COLO668 (cell line): ENCODE measurements at regions not wholly inside any gene's neighbourhood (a gene's known extent, or its start where the extent isn't known, plus 50 kb on each side); places are given as distances from the start of the nearest gene placed in this dataset.

Experiments
- DNase-seq: peaks from one replicate; lab custom pipeline; 2025; ENCODE audit not compliant: unreplicated experiment; lab: John Stamatoyannopoulos, UW

DNA sequence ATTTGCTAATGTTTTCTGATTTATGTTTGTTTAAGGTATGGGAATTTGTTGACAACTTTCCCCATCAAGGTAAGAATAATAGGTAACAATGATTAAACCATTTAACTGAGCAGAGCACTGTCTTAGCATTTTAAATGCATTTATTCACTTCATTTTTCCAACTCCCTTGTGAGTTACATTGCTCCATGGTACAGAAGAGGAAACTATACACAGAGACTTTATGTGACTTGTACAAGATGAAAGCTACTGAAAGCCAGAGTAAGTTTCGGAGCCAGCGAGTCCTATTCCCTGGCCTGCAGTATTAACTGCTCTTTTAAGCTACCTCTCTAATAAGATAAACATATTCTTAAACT is 708.8 kb downstream of the HDGFL1 start:
- DNase-seq = no peak

DNA sequence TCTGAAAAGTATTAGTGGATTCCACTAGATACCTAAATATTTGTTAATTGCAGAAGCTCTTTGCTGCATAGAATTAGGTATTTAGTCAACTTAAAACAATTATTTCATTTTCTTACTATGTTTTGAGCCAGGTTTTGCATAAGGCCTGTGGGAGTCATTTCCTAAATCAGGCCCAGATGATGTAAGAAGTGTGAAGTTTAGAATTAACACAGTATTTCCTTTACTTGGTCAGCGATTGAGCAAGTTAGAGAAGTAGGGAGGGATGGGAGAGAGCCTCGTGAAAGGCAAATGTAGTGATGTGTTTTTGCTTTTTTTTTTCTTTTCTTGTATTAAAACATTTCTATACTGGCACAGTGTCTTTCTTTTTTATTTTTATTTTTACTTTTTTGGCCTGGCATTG is 711.1 kb downstream of the HDGFL1 start:
- DNase-seq = no peak

DNA sequence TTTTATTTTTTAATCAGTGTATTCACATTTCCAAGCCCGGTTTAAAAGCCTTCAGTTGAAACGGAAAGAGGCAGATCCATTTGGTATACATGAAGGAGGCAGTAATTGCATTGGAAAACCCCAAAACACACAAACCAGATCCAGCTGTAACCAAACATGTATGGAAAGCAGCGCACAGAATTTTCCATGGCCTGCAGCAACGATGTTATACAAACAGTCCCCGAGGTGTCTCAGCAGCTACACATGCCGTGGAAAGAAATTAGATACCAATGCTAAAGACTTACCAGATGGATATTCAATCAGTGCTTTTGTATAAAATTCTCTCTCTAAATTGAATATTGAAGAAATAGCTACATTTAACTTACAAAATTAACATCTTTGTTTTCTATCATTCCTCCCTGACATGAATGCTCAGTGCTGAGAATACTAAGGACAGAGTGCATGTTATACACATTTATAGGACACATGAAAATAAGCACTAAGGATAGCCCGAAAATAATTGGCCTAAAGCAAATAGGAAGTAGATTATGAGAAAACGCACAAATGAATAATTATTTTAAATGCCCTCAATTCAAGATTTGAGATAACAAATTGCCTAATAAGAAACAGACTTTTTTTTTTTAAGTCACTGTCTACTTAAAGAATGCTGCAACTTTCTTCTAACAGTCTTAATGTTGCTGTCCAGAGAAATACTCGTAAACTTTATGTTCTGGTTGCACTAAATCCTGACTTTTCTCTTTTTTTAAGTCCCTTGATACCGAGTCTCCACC is 713.1 kb downstream of the HDGFL1 start:
- DNase-seq = no peak

DNA sequence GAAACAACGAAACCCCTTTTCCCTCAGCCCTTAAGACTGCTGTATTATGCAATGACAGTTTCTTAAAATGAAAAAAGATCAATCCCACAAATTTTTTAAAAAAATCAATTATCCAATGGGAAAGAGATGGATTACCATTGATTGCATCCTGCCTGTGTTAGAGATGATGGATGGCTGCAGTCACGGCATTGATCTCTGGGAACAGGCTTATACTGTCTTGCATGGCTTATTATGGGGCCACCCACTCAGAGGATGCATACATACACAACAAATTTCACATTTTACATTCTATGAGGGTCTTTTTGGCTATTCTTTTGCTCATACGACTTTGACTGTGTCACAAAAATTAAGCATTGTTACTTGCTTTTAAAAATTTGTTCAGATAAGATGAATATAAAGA is 724.3 kb downstream of the HDGFL1 start:
- no peak for DNase-seq

DNA sequence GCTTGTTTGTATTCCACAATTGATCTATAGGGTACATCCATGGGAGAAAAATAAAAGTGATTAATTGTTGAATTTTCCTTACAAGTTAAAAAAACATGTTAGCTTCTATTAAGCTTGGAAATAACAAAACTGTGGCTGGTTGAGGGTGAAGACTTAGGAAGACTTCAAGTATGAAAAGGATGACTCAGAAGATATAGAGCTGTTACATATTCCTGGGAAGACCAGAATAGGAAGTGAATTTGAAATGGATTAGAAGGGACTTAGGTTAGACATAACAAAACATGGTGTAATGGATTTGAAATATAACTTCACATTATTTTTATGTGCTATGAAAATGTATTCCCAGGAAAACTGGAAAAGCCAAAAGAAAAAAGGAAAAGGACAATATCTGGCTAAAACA is 732.2 kb downstream of the HDGFL1 start:
- DNase-seq = no peak

DNA sequence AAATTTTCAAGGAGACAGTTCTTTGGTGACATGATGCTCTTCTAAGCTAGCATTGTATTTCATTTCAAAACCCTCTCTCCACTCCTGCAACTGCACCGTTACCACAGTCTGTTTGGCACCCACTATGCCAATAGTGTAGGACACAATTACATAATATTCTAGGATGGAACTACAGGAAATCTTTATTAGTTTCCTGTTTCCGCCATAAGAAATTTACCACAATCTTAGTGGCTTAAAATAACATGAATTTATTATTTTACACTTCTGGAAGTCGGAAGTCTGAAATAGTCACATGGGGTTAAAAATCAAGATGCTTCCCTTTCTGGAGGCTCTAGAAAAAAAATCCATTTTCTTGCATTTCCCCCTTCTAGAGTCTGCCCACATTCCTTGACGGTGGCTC is 733.1 kb downstream of the HDGFL1 start:
- no peak for DNase-seq

DNA sequence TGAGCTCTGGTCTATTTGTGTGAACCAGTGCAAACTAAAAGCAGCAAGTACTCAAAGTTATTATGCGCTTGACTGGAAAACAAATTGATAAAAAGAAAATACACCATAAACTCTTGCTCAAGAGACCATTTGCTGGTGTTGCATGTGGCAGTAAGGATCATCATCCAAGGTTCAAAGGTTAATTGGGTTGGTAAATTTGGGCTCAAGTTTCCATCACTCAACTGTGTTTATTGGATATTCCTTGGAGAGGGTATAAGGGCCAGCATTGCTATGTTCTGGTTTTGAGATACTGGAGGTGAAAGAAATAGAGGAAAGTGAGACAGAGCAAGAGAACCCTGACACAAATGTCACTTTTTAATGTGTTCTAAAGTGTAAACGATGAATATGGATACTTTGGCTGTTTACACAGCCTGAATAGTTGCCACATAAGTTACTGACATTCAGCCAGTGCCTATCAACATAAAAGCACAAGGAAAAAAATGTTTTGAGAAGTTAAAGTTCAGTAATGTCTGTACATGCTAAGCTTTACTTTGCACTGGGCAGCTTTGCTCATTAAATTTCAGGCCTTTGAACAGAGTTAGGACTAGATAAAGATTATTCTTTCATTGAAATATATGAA is 736.1 kb downstream of the HDGFL1 start:
- DNase-seq = no peak

DNA sequence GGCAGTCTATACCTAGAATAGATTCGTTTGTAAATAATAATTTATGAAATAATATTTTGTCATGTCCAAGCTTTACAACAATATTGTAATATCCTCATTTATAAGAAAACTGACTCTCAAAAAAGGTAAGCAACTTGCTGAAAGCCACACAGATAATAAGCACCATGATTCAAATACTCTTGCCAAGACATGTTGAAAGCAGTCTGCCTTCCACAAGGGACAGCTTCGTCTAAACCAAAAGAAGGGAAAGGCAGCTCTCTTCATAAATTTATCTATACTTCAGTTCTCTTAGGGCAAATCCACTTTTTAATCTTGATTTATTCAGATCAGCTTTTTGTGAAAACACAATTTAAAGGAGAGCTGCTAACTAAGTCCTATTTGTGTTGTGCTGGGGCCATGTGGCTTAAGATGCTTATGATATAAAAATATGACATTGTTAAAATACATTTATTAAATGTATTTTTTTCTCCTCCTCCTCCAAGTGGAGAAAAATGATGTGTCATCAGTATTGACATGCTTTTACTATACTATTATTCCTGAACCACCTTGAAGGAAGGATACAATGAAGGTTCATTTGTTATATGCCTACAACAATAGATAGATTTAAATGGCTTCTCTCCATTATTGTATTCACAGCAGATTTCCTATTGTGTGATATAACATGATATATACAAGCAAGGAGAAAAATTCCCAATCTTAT is 737.0 kb downstream of the HDGFL1 start:
- no peak for DNase-seq

DNA sequence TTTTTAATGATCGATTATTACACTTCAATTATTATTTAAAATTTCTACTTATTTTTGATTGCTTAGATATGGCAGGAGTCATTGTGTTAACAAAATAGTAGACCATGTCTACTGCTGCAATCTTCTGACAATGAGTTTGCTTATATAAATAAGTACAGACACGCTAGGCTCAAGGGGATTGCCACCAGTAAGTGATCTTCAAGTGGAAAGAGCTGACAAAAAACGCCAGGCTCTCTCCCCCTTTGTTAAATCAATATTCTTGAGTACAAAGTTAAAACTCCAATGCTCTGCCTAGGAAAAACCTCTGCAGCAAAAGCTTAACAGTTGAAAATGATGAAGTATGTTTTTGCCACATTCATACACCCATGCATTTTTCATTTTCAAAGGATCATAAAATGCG is 738.1 kb downstream of the HDGFL1 start:
- DNase-seq = no peak

DNA sequence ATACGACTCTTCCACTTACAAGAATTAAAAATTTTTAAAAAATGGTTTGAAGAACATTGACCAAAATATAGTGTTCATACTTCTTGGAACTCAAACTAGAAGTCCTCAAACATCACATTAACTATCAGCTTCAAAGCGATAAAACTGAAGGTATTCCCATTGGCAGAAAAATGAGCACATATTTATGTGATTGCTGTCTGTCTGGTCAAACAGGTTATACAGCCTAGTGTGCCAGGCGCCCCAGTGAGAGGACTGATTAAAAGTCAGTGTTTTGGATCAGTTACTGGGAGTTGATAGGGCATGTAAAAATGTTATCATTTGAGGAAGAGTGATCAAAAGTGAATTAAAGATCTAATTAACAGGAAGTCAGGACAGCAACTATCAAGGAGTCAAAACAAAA is 738.8 kb downstream of the HDGFL1 start:
- DNase-seq = no peak

DNA sequence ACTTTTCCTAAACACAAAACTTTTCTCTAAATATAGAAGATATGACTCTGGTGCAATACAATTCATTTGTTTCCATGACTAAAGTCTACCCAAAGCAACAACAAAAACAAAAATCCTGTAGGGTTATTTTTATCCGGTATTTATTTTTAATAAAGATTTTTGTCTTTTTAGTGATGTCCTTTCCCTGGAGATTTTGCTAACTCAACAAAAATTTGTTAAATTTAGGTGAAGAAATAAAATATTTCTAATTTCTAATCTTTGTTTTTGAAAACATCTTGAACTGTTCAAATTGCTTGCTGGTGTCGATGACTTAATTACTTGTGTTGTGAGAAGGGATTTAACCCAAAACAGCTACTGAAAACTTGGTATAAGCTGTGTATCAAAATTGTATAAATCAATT is 741.8 kb downstream of the HDGFL1 start:
- DNase-seq = no peak

DNA sequence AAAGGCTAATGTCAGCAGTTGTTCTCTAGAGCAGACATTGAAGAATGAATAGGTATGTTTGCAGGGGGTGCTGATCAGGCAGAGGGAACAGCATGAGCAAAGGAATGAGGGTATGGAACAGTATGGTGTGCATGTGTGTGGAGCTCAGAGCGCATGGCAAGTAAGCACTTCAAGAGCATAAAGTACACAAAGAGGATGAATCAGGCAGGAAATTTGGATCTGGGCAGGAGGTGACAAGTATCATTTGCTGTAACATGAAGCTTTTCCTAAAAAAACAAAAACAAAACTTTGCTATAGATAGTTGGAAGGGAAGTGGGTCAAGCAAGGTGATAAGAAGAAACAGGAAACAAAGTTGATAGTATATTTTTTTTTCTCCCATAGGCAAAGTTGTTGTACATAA is 746.8 kb downstream of the HDGFL1 start:
- no peak for DNase-seq

DNA sequence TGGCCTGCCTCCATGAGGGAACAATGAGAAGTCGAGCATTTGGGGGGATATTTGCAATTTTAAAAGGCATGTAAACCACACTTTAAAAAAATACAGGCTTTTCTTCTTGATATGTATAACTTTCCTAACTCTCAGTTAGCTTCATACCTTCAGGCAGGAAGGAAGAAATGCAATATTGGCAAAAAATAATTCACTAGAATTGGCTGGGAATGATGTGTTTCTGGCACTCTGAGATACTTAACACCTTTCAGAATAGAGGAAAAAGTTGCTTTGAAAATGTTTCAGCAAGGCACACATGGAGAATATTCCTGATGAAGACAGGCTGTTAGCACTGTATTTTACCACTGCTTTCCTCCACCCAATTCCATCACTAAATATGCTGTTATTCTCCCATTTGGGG is 747.6 kb downstream of the HDGFL1 start:
- DNase-seq = no peak

DNA sequence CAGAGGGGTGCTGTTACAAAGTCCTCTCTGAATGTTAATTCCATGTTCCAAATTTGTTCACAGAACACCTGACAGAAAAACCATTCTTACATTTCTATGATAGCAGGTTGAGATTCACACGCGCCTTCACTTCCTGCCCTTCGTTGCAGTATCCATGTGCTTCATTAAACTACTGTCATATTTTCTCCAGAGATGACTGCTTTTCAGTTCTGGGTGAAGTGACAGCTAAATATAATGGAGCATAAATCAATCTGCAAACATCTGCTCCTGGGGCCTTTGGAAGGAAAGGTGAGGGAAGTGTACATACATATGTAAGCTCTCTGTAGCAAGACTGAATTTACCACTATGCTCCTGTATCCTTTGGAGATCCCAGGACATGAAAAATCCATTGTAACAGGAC is 750.2 kb downstream of the HDGFL1 start:
- no peak for DNase-seq

DNA sequence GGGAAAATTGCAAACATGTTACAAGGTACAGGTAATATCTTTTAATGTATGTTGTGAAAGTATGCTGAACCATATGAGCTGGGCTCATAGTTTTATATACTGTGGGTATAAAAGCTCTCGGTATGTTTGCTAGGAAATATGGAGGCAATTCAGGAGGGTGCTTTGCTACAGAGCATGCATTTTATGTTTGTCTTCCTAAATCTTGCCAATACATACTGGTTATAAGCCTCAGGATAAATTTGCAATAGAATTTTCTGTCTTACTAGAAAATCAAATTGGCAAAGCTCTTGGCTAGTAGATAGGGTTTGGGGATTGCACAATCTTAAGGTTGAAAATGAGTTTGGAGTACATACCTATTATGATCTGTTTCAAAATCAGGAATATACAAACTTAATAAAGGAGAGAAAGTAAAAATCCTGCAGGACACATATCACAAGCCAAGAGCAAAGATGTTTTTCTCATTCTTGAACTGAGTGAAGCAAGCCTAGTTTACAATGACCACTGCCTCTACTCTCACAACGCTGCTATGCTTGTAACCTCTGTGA is 751.2 kb downstream of the HDGFL1 start:
- no peak for DNase-seq

DNA sequence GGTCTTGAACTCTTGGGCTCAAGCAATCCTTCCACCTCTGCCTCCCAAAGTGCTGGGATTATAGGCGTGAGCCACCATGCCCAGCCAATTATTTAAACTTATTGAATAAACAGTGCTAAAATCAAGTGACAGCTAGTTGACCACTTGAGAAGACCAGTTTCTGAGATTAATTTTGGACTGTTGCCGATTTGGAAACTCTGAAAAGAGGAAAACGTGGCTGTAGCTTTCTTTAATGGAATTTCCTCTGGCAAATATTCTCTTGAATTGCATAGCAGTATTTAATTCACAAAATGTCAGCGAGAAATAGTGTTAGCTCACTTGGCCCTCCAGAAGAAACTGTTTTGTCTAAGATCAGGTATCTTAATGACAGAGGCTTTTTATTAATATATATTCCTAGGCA is 754.5 kb downstream of the HDGFL1 start:
- no peak for DNase-seq

DNA sequence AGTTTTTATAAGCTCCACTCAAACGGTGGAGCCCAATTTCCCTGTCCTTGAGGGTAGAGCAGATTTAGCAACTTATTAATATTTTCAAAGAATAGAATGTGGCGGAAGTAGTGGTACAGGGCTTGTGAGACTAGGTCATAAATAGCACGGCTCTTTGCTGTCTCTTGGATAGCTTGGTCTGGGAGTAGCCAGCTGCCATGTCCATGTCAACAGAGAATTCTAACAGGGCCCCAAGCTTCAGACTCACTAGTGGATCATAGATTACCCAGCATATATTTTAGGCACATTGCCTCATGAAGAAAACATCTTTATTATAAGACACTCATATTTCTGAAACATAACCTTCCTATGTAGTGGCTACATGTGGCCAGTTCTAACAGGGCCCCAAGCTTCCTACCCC is 755.7 kb downstream of the HDGFL1 start:
- no peak for DNase-seq

DNA sequence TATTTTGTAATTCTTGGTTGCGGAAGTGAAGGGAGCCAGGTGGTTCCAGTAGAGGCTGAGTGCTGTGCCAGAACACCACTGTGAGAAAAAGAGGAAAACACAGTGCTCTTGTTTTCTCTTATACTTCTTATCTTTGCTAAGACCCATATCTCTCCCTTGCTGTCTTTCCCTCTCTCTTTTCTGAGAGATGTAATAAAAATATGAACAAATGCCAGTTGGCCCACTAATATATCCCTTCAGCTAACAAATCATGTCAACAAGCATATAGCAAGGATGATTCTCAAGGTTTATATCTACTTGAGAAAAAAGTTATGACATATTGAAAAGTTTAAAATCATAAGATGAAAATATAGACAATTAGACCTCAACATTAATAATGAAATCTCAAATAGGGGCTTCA is 758.3 kb downstream of the HDGFL1 start:
- DNase-seq = no peak

DNA sequence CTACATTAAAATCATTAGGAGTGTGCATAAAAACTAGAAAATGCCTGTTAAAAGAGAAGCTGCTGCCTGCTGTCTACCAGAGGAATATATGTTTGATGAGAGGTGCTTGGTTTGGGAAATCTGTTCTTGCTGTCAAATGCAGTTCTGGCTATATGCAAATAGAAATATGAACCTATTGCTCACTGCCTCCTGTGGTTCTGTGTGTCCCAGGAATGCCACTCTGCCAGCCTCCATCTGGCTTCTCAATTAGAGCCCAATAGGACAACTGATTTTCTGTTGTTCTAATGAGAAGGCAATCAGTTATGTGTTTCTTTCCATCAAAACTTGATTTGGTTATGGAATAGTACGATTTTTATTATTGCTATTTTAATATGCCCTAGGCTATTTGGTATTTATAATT is 759.7 kb downstream of the HDGFL1 start:
- DNase-seq = no peak

DNA sequence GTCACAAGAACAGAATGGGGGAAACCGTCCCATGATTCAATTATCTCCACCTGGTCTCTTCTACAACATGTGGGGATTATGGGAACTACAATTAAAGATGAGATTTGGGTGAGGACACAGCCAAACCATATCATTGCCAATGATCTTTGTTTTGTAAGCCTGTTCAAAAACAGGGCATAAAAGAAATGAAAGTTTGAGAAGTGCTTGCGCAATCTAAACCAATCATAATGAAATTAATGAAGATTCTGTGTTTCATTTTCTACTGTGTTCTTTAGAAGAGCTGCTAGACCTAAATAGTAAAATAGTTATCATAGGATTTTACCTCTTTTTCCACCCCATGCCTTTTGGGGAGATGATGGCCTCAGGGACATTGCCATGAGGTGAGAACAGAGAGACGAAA is 761.3 kb downstream of the HDGFL1 start:
- DNase-seq = no peak

DNA sequence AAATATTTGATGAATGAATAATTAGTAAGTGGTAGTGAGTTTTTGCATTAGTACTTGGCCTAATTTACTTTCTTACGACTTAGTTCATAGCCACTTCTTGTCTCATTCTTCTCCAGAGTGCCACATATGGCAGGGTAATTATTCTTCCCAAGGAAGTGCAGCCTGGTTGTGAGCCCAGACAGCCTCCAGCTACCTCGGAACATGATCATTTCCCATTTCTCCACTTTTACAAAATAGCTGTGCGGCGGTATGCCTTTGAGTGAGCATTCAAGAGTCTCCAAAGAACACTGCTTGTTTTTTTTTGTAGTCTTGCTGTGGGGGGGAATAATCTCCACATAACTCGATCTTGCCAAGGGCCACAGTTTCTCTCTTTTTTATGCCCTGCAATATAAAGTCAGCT is 765.0 kb downstream of the HDGFL1 start:
- DNase-seq = no peak

DNA sequence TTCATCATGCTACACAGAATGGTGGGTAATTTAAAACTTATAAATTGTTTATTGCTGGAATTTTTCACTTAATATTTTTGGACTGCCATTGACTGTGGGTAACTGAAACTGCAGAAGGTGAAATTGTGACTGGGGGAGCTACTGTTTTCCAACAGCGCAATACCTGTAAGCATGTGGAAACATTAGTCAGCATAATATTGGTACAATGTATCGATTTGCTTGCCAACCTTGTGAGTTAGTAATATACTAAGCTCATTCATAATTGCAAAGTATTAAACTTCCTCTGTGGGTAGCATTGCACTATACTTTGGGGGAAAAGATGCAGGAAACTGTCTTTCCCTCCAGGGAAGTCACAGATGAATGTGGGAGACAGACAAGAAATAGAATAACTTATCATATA is 766.5 kb downstream of the HDGFL1 start:
- DNase-seq = no peak
